Esophagus squamous epithelium (tissue), 4 donors: ENCODE measurements at regions not wholly inside any gene's neighbourhood (a gene's known extent, or its start where the extent isn't known, plus 50 kb on each side); places are given as distances from the start of the nearest gene placed in this dataset.

Experiments
- CTCF ChIP-seq, 6 experiments: fragments of 450-650 bp in 4 of 6; fragments of 200-600 bp in 2 of 6; sonication (generic) in 2 of 6; IDR thresholded peaks; one replicate each; pipeline ENCODE4 v1.5.1; 2016 to 2019; ENCODE audit warnings: antibody characterized with exemption in 6 of 6, mild to moderate bottlenecking in 4 of 6, moderate library complexity in 4 of 6
- POLR2A ChIP-seq, 4 donors: fragments of 450-650 bp; IDR thresholded peaks; one replicate each; pipeline ENCODE4 v1.6.1; 2017; ENCODE audit warnings: antibody characterized with exemption in 4 of 4, mild to moderate bottlenecking in 4 of 4, moderate library complexity in 3 of 4

- TF ChIP-seq CTCF (IDR thresholded peaks at IDR 0.05) = no peak
- TF ChIP-seq POLR2A (IDR thresholded peaks at IDR 0.05) = no peak
Observed at GRCh38 chr4:44806071-44806470, 79.7 kb upstream of the GNPDA2 start.
